ENCODE measurements at regions not wholly inside any gene's neighbourhood (a gene's known extent, or its start where the extent isn't known, plus 50 kb on each side); places are given as distances from the start of the nearest gene placed in this dataset.

GRCh38 chr13:111037927-111038326, 77.2 kb upstream of the ARHGEF7 start:
- DNase-seq: no peak
- no peaks in the 10 kb centered on the region for H4K20me1 ChIP-seq (ENCODE audit: insufficient read depth, low read length)
- Mint-ChIP-seq H3K4me1 (no peaks in the 10 kb centered on the region), H3K27me3 (ENCODE audit: low read depth in 3 of 3) (peaks cover 4 to 23% (median 11%) of the 10 kb centered on the region in 3 donors), H3K4me3 (peak overlapping the region in 1 of 2 donors; percentile 9), H3K27ac (no peak overlapping the region), H3K9me3 (peaks cover 0 to 2% (median 0%) of the 10 kb centered on the region in 7 donors), H3K36me3 (no peaks in the 10 kb centered on the region)
- WGBS (ENCODE audit: insufficient coverage): 100% methylated on average over 2 of the region's 12 CpGs
- H3K4me2 ChIP-seq (replicated peaks; ENCODE audit: extremely low read depth, low read length, poor library complexity, severe bottlenecking): no peak overlapping the region
- no peak overlapping the region for H3K4me3 ChIP-seq (replicated peaks in 1 of 3; ENCODE audit: low read depth in 2 of 3, low read length in 3 of 3)
- no peaks in the 10 kb centered on the region for H3K79me2 ChIP-seq (ENCODE audit: insufficient read depth, low read length)
- TF ChIP-seq CTCF (IDR thresholded peaks at IDR 0.05): no peak
- no peaks in the 10 kb centered on the region for H3K36me3 ChIP-seq (replicated peaks in 1 of 2; ENCODE audit: control insufficient read depth in 1 of 2, insufficient read depth in 2 of 2, low read length in 2 of 2)
- no peak overlapping the region for H3K27ac ChIP-seq (ENCODE audit: low read depth in 1 of 2, low read length in 2 of 2)
- no peak overlapping the region for H2AFZ ChIP-seq (ENCODE audit: insufficient read depth, low read depth, low read length, poor library complexity, severe bottlenecking)
- H3K4me1 ChIP-seq (ENCODE audit: control insufficient read depth in 1 of 2, insufficient read depth in 2 of 2, low read length in 2 of 2): no peaks in the 10 kb centered on the region
- intact Hi-C loops (cut with micrococcal nuclease): no loop called here
- H3K9ac ChIP-seq (ENCODE audit: insufficient read depth, low read length, poor library complexity, severe bottlenecking): no peak overlapping the region
- H3K27me3 ChIP-seq (ENCODE audit: control insufficient read depth in 2 of 2, insufficient read depth in 2 of 2, low read length in 2 of 2): no peaks in the 10 kb centered on the region
- H3K9me3 ChIP-seq (replicated peaks in 1 of 2; ENCODE audit: control insufficient read depth in 1 of 2, insufficient read depth in 1 of 2, low read length in 2 of 2): no peaks in the 10 kb centered on the region

- H3K4me3 Mint-ChIP-seq: no peak overlapping the region
- H3K27me3 Mint-ChIP-seq (ENCODE audit: low read depth in 3 of 3): peaks cover 2 to 18% (median 12%) of the 10 kb centered on the region in 3 donors
- H3K9me3 ChIP-seq (replicated peaks in 1 of 2; ENCODE audit: control insufficient read depth in 1 of 2, insufficient read depth in 1 of 2, low read length in 2 of 2): no peaks in the 10 kb centered on the region
- H2AFZ ChIP-seq (ENCODE audit: insufficient read depth, low read depth, low read length, poor library complexity, severe bottlenecking): no peak overlapping the region
- WGBS (ENCODE audit: insufficient coverage): 92% methylated on average over 6 of the region's 7 CpGs
- TF ChIP-seq CTCF (IDR thresholded peaks at IDR 0.05): no peak
- intact Hi-C loops (cut with micrococcal nuclease): no loop called here
- no peaks in the 10 kb centered on the region for H3K4me1 Mint-ChIP-seq
- H3K4me3 ChIP-seq (replicated peaks in 1 of 3; ENCODE audit: low read depth in 2 of 3, low read length in 3 of 3): no peak overlapping the region
- DNase-seq: no peak
- peaks cover 0 to 2% (median 0%) of the 10 kb centered on the region in 7 donors for H3K9me3 Mint-ChIP-seq
- H3K36me3 Mint-ChIP-seq: no peaks in the 10 kb centered on the region
- no peak overlapping the region for H3K27ac Mint-ChIP-seq
- H3K27ac ChIP-seq (ENCODE audit: low read depth in 1 of 2, low read length in 2 of 2): no peak overlapping the region
- H3K36me3 ChIP-seq (replicated peaks in 1 of 2; ENCODE audit: control insufficient read depth in 1 of 2, insufficient read depth in 2 of 2, low read length in 2 of 2): no peaks in the 10 kb centered on the region
- no peak overlapping the region for H3K4me2 ChIP-seq (replicated peaks; ENCODE audit: extremely low read depth, low read length, poor library complexity, severe bottlenecking)
- H3K27me3 ChIP-seq (ENCODE audit: control insufficient read depth in 2 of 2, insufficient read depth in 2 of 2, low read length in 2 of 2): no peaks in the 10 kb centered on the region
- H3K79me2 ChIP-seq (ENCODE audit: insufficient read depth, low read length): no peaks in the 10 kb centered on the region
- H3K4me1 ChIP-seq (ENCODE audit: control insufficient read depth in 1 of 2, insufficient read depth in 2 of 2, low read length in 2 of 2): no peaks in the 10 kb centered on the region
- H3K9ac ChIP-seq (ENCODE audit: insufficient read depth, low read length, poor library complexity, severe bottlenecking): no peak overlapping the region
- no peaks in the 10 kb centered on the region for H4K20me1 ChIP-seq (ENCODE audit: insufficient read depth, low read length)
Measured at GRCh38 chr13:111036665-111037064, 78.4 kb upstream of the ARHGEF7 start.
